Activated CD4-positive, alpha-beta T cell treated with anti-CD3 and anti-CD28 coated beads, Interleukin-2, amount 50 U/mL, for 16 hours (primary cell): ENCODE measurements at regions not wholly inside any gene's neighbourhood (a gene's known extent, or its start where the extent isn't known, plus 50 kb on each side); places are given as distances from the start of the nearest gene placed in this dataset.
"Not testable (repeated sequence)": the region's sequence is repeated elsewhere in the genome, so short reads cannot be mapped to it uniquely, and the experiment has no call there.

Experiments used
- DNase-seq: peaks from one replicate; pipeline ENCODE4 v3.0.0-alpha.2; 2020

GRCh38 chr6:55954436-55954835 lies 79.0 kb upstream of the BMP5 start:
- no peak for DNase-seq

- DNase-seq, result no peak
Observed at GRCh38 chr6:55953335-55953734, 77.9 kb upstream of the BMP5 start.

GRCh38 chr6:55950071-55950814 lies 74.9 kb upstream of the BMP5 start:
- no peak for DNase-seq

- no peak for DNase-seq
Observed at GRCh38 chr6:55943329-55943728, 67.9 kb upstream of the BMP5 start.

DNA sequence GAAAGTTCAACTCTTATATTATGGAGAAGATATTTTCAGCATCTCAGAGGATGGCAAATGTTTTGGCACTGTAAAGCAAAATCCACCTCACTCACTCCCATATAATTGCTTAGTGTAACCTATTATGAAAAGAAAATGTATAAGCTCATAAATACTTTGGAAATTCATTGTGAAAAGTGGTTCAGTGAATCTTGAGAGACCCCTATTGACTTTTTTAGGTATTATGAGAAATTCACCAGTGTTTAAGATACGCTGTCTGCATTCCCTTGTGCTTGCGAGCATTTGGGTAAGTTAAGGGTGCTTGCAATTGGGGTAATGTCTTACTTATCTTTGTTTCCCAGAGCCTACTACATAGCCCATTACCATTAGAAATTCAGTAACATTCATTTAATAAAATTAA lies 66.3 kb upstream of the BMP5 start:
- DNase-seq, result no peak

GRCh38 chr6:55937951-55938690 lies 62.7 kb upstream of the BMP5 start:
- no peak for DNase-seq

GRCh38 chr6:55937261-55937947 lies 62.0 kb upstream of the BMP5 start:
- DNase-seq, result no peak

DNA sequence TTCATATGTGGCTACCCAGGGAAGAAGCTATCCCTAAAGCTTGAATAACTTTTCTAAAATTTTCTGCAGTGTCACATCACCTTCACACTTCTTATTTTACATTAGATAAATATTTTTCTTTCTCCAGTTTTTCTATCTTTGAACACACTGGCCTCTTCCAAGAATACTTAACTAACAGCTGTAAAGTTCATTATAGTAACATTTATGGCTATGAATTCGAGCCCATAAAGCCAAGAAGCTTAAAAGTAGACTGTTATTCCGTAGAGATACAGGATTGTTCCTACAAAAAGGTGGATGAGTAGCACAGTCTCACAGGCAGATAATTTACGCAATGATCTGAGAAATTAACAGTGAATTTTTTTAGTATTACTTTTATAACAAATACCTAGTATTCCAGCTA lies 55.7 kb upstream of the BMP5 start:
- DNase-seq, result no peak

DNA sequence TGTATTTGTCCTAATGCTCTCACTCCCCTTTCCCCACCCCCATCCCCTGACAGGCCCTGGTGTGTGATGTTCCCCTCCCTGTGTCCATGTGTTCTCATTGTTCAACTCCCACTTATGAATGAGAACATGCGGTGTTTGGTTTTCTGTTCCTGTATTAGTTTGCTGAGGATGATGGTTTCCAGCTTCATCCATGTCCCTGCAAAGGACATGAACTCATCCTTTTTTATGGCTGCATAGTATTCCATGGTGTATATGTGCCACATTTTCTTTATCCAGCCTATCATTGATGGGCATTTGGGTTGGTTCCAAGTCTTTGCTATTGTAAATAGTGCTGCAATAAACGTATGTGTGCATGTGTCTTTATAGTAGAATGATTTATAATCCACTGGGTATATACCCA lies 52.3 kb upstream of the BMP5 start:
- DNase-seq, result not testable (repeated sequence)

DNA sequence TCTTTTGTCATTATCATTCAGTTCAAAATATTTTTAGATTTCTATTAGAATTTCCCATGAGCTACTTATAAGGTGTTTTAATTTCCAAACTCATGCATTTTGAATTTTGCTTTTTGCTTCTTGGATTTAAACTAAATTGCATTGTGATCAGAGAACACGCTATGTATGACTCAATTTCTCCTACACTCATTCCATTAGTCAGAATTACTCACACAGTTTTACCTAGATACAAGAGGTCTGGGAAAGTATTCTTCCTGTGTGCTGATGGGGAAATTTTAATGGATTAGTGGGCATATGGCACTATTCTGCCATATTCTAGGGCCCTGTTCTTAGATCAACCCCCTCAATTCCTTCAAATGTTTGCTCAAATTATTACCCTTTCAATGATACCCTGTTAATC lies 49.9 kb upstream of the BMP5 start:
- no peak for DNase-seq
